A673 (cell line): ENCODE measurements at regions not wholly inside any gene's neighbourhood (a gene's known extent, or its start where the extent isn't known, plus 50 kb on each side); places are given as distances from the start of the nearest gene placed in this dataset.

Experiments
- BruUV-seq: library from RNA; stranded (reverse); fragments of 400-500 nt; replicated peaks from 2 replicates; lab custom pipeline; 2021; lab: Mats Ljungman, UMichigan
- CTCF ChIA-PET: fragments of 300-600 bp; sonication (Branson Sonifier 250); formaldehyde crosslinking; loops from one replicate; lab custom pipeline; 2022; ENCODE audit warnings: antibody characterized with exemption; lab: Charles Lee
- POLR2A ChIA-PET: fragments of 300-600 bp; sonication (Branson Sonifier 250); formaldehyde crosslinking; loops from one replicate; lab custom pipeline; 2022; ENCODE audit warnings: antibody characterized with exemption; ENCODE audit not compliant: low non-redundant PET; lab: Charles Lee
- DNase-seq: peaks from one replicate; pipeline ENCODE4 v3.0.0-alpha.2; 2015; ENCODE audit warnings: low spot score
- H3K27ac ChIP-seq: fragments of 200-600 bp; sonication (generic); 2 replicates; pipeline ENCODE4 v1.5.1; 2016; ENCODE audit warnings: mixed run types, low read depth, mild to moderate bottlenecking, mixed read lengths, antibody characterized with exemption, low read length; ENCODE audit not compliant: poor library complexity, severe bottlenecking
- H3K27me3 ChIP-seq: fragments of 200-600 bp; sonication (generic); replicated peaks from 2 replicates; pipeline ENCODE4 v1.6.1; 2017; ENCODE audit warnings: mixed run types, low read depth, mild to moderate bottlenecking, mixed read lengths, antibody characterized with exemption, low read length; ENCODE audit not compliant: insufficient read depth, poor library complexity
- H3K36me3 ChIP-seq: fragments of 200-600 bp; sonication (generic); 2 replicates; pipeline ENCODE4 v1.6.1; 2016; ENCODE audit warnings: mixed run types, mild to moderate bottlenecking, mixed read lengths, antibody characterized with exemption, low read length; ENCODE audit not compliant: insufficient read depth, poor library complexity, severe bottlenecking
- H3K4me1 ChIP-seq: fragments of 200-600 bp; sonication (generic); 2 replicates; pipeline ENCODE4 v1.6.1; 2017; ENCODE audit warnings: mixed run types, mild to moderate bottlenecking, mixed read lengths, antibody characterized with exemption, low read length; ENCODE audit not compliant: insufficient read depth, poor library complexity, severe bottlenecking
- H3K4me3 ChIP-seq: fragments of 200-600 bp; sonication (generic); 2 replicates; pipeline ENCODE4 v1.5.1; 2016; ENCODE audit warnings: low read depth, mixed run types, mild to moderate bottlenecking, mixed read lengths, low read length; ENCODE audit not compliant: poor library complexity, severe bottlenecking
- H3K9me3 ChIP-seq: fragments of 200-600 bp; sonication (generic); 2 replicates; pipeline ENCODE4 v1.6.1; 2016; ENCODE audit warnings: mixed run types, low read depth, mild to moderate bottlenecking, mixed read lengths, antibody characterized with exemption, low read length; ENCODE audit not compliant: poor library complexity, severe bottlenecking
- CTCF ChIP-seq: fragments of 300-800, 200-600 bp; sonication (generic); conservative IDR thresholded peaks from 2 replicates; pipeline ENCODE4 v1.5.1; 2017; ENCODE audit warnings: low read depth, mild to moderate bottlenecking, antibody characterized with exemption, low read length, moderate library complexity, mixed read lengths
- EZH2 ChIP-seq: fragments of 200-600 bp; sonication (generic); IDR thresholded peaks from 2 replicates; pipeline ENCODE4 v1.6.1; 2017; ENCODE audit warnings: borderline replicate concordance, low read depth, mild to moderate bottlenecking, mixed read lengths, antibody characterized with exemption, low read length; ENCODE audit not compliant: poor library complexity, severe bottlenecking
- intact Hi-C: fragments of 100-400 bp; cut with micrococcal nuclease; formaldehyde crosslinking; loops from one replicate; pipeline ENCODE4 v1.10.0; 2022; ENCODE audit not compliant: unreplicated experiment

GRCh38 chr1:233489411-233489810 is 124.5 kb upstream of the KCNK1 start:
- BruUV-seq = no TSS peak
- intact Hi-C loops = no loop called here
- Histone ChIP-seq H3K4me3 (no peak overlapping the region), H3K9me3 (no peaks in the 10 kb centered on the region), H3K27ac (no peak overlapping the region), H3K4me1 (no peaks in the 10 kb centered on the region), H3K27me3 (peaks cover 37% of the 10 kb centered on the region), H3K36me3 (no peaks in the 10 kb centered on the region)
- no peak for DNase-seq
- TF ChIP-seq CTCF (no peak), EZH2 (no peak)
- ChIA-PET CTCF (no interaction called here), POLR2A (no interaction called here)

GRCh38 chr1:233490488-233490887 is 123.4 kb upstream of the KCNK1 start:
- ChIA-PET POLR2A (no interaction called here), CTCF (no interaction called here)
- Histone ChIP-seq H3K27me3 (peaks cover 37% of the 10 kb centered on the region), H3K4me3 (no peak overlapping the region), H3K4me1 (no peaks in the 10 kb centered on the region), H3K27ac (no peak overlapping the region), H3K9me3 (no peaks in the 10 kb centered on the region), H3K36me3 (no peaks in the 10 kb centered on the region)
- no TSS peak for BruUV-seq
- no peak for TF ChIP-seq CTCF
- no peak for TF ChIP-seq EZH2
- no peak for DNase-seq
- intact Hi-C loops = no loop called here

GRCh38 chr1:233491953-233492620 is 121.8 kb upstream of the KCNK1 start:
- intact Hi-C loops = no loop called here
- Histone ChIP-seq H3K27ac (no peak overlapping the region), H3K4me1 (no peaks in the 10 kb centered on the region), H3K36me3 (no peaks in the 10 kb centered on the region), H3K27me3 (peaks cover 37% of the 10 kb centered on the region), H3K9me3 (no peaks in the 10 kb centered on the region), H3K4me3 (no peak overlapping the region)
- BruUV-seq = no TSS peak
- ChIA-PET CTCF (no interaction called here), POLR2A (no interaction called here)
- no peak for DNase-seq
- TF ChIP-seq EZH2 = no peak
- no peak for TF ChIP-seq CTCF
